ENCODE measurements at regions not wholly inside any gene's neighbourhood (a gene's known extent, or its start where the extent isn't known, plus 50 kb on each side); places are given as distances from the start of the nearest gene placed in this dataset.
A peak's percentile ranks its signal among the peaks of the same experiment; 100 is the strongest.
"Not testable (repeated sequence)": the region's sequence is repeated elsewhere in the genome, so short reads cannot be mapped to it uniquely, and the experiment has no call there.

DNA sequence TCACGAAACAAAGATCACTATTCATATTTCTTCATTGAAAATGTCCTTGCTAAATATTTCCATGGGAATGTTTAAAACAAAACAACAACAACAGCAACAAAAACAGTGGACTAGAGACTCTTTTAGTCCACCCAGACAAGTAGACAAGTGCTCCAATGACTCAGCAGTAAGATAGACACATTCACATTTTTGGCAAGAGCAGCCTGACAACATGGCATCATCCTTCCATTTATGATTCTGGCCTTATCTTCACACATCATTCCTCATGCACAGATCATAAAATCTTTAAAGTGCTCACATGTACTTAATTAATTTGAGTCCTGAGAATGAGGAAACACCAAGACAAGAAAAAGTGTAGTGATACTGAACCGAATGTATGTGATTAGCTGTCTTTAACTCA is 132.6 kb upstream of the PDE4D start:
- no peak for ATAC-seq

GRCh38 chr5:60024104-60024503 is 130.6 kb upstream of the PDE4D start:
- no peak for DNase-seq
- Histone ChIP-seq H3K4me3 (no peak overlapping the region), H3K4me1 (no peaks in the 10 kb centered on the region), H3K36me3 (no peaks in the 10 kb centered on the region), H3K9me3 (no peaks in the 10 kb centered on the region), H3K27ac (no peak overlapping the region), H3K27me3 (no peaks in the 10 kb centered on the region)
- no peak for ATAC-seq
- intact Hi-C loops (cut with DNase I): no loop called here
- TF ChIP-seq CTCF (IDR thresholded peaks at IDR 0.05): no peak

More for the DNA sequence above, 132.6 kb upstream of the PDE4D start:
- Histone ChIP-seq H3K4me3 (no peak overlapping the region), H3K4me1 (no peaks in the 10 kb centered on the region), H3K27me3 (no peaks in the 10 kb centered on the region), H3K36me3 (no peaks in the 10 kb centered on the region), H3K9me3 (no peaks in the 10 kb centered on the region), H3K27ac (no peak overlapping the region)
- no peak for DNase-seq
- intact Hi-C loops (cut with DNase I): no loop called here
- no peak for TF ChIP-seq CTCF (IDR thresholded peaks at IDR 0.05)

GRCh38 chr5:60023255-60023654 is 129.7 kb upstream of the PDE4D start:
- no peak for ATAC-seq
- H3K27ac ChIP-seq: no peak overlapping the region
- no peaks in the 10 kb centered on the region for H3K9me3 ChIP-seq
- TF ChIP-seq CTCF (IDR thresholded peaks at IDR 0.05): no peak
- intact Hi-C loops (cut with DNase I): no loop called here
- no peaks in the 10 kb centered on the region for H3K4me1 ChIP-seq
- DNase-seq: no peak
- no peak overlapping the region for H3K4me3 ChIP-seq
- no peaks in the 10 kb centered on the region for H3K36me3 ChIP-seq
- H3K27me3 ChIP-seq: no peaks in the 10 kb centered on the region

GRCh38 chr5:60020457-60020856 is 126.9 kb upstream of the PDE4D start:
- Histone ChIP-seq H3K9me3 (peaks cover 0 to 7% of the 10 kb centered on the region in 2 donors), H3K27ac (no peak overlapping the region), H3K4me1 (no peaks in the 10 kb centered on the region), H3K4me3 (no peak overlapping the region), H3K27me3 (no peaks in the 10 kb centered on the region), H3K36me3 (no peaks in the 10 kb centered on the region)
- TF ChIP-seq CTCF (IDR thresholded peaks at IDR 0.05): no peak
- peak in 1 of 4 donors; percentile 12 for DNase-seq
- intact Hi-C loops (cut with DNase I): no loop called here
- ATAC-seq: no peak

GRCh38 chr5:60018960-60019359 is 125.4 kb upstream of the PDE4D start:
- H3K4me1 ChIP-seq; H3K36me3 ChIP-seq; H3K4me3 ChIP-seq; DNase-seq; H3K27ac ChIP-seq; intact Hi-C loops (cut with DNase I); H3K27me3 ChIP-seq; H3K9me3 ChIP-seq; ATAC-seq: not testable (repeated sequence)

DNA sequence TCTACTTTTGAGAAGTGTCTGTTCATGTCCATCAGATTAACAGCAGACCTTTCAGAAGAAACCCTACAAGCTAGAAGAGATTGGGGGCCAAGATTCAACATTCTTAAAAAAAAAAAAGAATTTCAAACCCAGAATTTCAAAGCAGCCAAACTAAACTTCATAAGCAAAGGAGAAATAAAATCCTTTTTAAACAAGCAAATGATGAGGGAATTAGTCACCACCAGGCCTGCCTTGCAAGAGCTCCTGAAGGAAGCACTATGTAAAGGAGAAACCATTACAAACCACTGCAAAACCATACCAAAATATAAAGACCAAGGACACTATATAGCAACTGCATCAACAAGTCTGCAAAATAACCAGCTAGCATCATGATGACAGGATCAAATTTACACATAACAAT is 124.6 kb upstream of the PDE4D start:
- ATAC-seq (no peak), DNase-seq (no peak)
- no peak overlapping the region for H3K27ac ChIP-seq
- no peak for TF ChIP-seq CTCF (IDR thresholded peaks at IDR 0.05)
- intact Hi-C loops (cut with DNase I): no loop called here
- no peaks in the 10 kb centered on the region for H3K36me3 ChIP-seq
- H3K4me1 ChIP-seq: no peaks in the 10 kb centered on the region
- H3K27me3 ChIP-seq: no peaks in the 10 kb centered on the region
- peaks cover 0 to 7% of the 10 kb centered on the region in 2 donors for H3K9me3 ChIP-seq
- H3K4me3 ChIP-seq: no peak overlapping the region

Data from left lung (tissue), 4 donors.